ENCODE measurements at regions not wholly inside any gene's neighbourhood (a gene's known extent, or its start where the extent isn't known, plus 50 kb on each side); places are given as distances from the start of the nearest gene placed in this dataset.

DNA sequence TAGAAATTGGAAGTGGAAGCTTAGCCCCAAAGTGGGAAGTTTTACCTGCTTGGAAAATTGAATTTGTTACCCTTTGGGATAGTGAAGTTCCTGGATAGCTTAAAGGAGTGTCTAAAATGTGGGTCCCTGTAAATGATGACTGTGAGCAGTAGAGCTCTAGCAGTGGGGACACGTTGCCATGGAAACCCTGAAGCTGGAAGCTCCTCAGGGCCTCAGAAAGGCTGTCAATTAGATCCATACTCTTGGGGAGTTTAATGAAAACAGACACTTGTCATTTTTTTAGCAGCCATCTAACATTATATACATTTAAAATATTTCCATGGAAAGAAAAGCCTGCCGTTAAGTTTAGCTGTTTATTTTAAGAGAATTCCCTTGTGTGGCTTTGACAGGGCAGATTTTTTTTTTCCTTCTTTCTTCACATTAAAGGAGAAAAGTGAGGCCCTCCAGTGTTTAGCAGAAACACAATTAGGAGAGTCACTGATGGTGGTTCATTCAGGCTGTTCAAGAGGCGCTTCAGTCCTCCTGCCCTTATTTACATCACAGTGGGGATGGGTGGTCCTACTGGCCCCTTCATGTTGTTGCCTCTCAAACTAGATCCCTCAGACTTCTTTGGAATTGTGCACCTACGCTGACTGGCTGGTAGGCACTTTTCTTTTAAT lies 518.4 kb downstream of the CCSER2 start:
- no peaks in the 10 kb centered on the region for H3K9me3 ChIP-seq
- no peak overlapping the region for H3K4me3 ChIP-seq
- 65% methylated on average over 4 of the region's 4 CpGs for WGBS
- H3K36me3 ChIP-seq: no peaks in the 10 kb centered on the region
- TF ChIP-seq POLR2A (IDR thresholded peaks at IDR 0.05; ENCODE audit: low read depth) (no peak), EP300 (IDR thresholded peaks at IDR 0.05) (no peak), POLR2AphosphoS5 (IDR thresholded peaks at IDR 0.05) (no peak), CTCF (IDR thresholded peaks at IDR 0.05) (no peak)
- intact Hi-C loops (cut with DNase I): no loop called here
- no peak for DNase-seq (ENCODE audit: extremely low spot score)
- no peaks in the 10 kb centered on the region for H3K27me3 ChIP-seq
- no peak overlapping the region for H3K27ac ChIP-seq (replicated peaks in 1 of 4)
- H3K4me1 ChIP-seq: peaks cover 0 to 9% (median 0%) of the 10 kb centered on the region in 4 donors

GRCh38 chr10:84848967-84849366 lies 520.6 kb downstream of the CCSER2 start:
- H3K36me3 ChIP-seq: no peaks in the 10 kb centered on the region
- WGBS: 55% methylated on average over 2 of the region's 2 CpGs
- no peak overlapping the region for H3K4me3 ChIP-seq
- DNase-seq (ENCODE audit: extremely low spot score): no peak
- no peak overlapping the region for H3K27ac ChIP-seq (replicated peaks in 1 of 4)
- TF ChIP-seq POLR2A (IDR thresholded peaks at IDR 0.05; ENCODE audit: low read depth) (no peak), EP300 (IDR thresholded peaks at IDR 0.05) (no peak), POLR2AphosphoS5 (IDR thresholded peaks at IDR 0.05) (no peak), CTCF (IDR thresholded peaks at IDR 0.05) (no peak)
- H3K27me3 ChIP-seq: no peaks in the 10 kb centered on the region
- no peaks in the 10 kb centered on the region for H3K9me3 ChIP-seq
- H3K4me1 ChIP-seq: no peaks in the 10 kb centered on the region
- intact Hi-C loops (cut with DNase I): no loop called here

GRCh38 chr10:84850826-84851225 lies 522.4 kb downstream of the CCSER2 start:
- Histone ChIP-seq H3K27me3 (no peaks in the 10 kb centered on the region), H3K9me3 (no peaks in the 10 kb centered on the region), H3K36me3 (no peaks in the 10 kb centered on the region), H3K4me3 (no peak overlapping the region), H3K27ac (replicated peaks in 1 of 4) (no peak overlapping the region), H3K4me1 (no peaks in the 10 kb centered on the region)
- no peak for TF ChIP-seq POLR2A (IDR thresholded peaks at IDR 0.05; ENCODE audit: low read depth)
- no peak for DNase-seq (ENCODE audit: extremely low spot score)
- intact Hi-C loops (cut with DNase I): no loop called here
- 82% methylated on average over 6 of the region's 6 CpGs for WGBS

DNA sequence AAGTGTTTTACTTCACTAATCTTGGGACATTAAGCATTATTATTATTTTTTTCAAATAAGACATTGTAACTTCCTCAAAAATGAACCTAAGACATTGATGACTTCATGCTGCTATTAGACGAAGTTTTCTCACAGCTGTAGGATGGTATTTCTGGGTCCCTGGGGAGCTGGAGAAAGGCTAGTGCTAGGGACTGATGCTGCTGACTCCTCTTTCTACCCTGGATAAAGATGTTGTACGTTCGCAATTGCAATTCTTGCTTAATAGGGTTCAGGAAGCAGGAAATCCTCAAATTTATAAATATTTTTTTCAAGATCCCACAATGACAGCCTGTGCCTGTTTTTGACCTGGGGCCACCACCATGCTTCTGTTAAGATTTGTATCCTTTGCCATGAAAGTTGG lies 526.0 kb downstream of the CCSER2 start:
- no peaks in the 10 kb centered on the region for H3K4me1 ChIP-seq

GRCh38 chr10:84860855-84861254 lies 532.5 kb downstream of the CCSER2 start:
- no peaks in the 10 kb centered on the region for H3K9me3 ChIP-seq
- H3K27me3 ChIP-seq: no peaks in the 10 kb centered on the region
- TF ChIP-seq CTCF (IDR thresholded peaks at IDR 0.05) (no peak), POLR2AphosphoS5 (IDR thresholded peaks at IDR 0.05) (no peak), POLR2A (IDR thresholded peaks at IDR 0.05; ENCODE audit: low read depth) (no peak), EP300 (IDR thresholded peaks at IDR 0.05) (no peak)
- no peak overlapping the region for H3K4me3 ChIP-seq
- H3K27ac ChIP-seq (replicated peaks in 1 of 4): no peak overlapping the region
- 86% methylated on average over 4 of the region's 4 CpGs for WGBS
- H3K36me3 ChIP-seq: no peaks in the 10 kb centered on the region
- no peak for DNase-seq (ENCODE audit: extremely low spot score)
- no peaks in the 10 kb centered on the region for H3K4me1 ChIP-seq
- intact Hi-C loops (cut with DNase I): no loop called here

More for the DNA sequence above, 526.0 kb downstream of the CCSER2 start:
- TF ChIP-seq CTCF (IDR thresholded peaks at IDR 0.05) (no peak), POLR2A (IDR thresholded peaks at IDR 0.05; ENCODE audit: low read depth) (no peak), EP300 (IDR thresholded peaks at IDR 0.05) (no peak), POLR2AphosphoS5 (IDR thresholded peaks at IDR 0.05) (no peak)
- no peak overlapping the region for H3K27ac ChIP-seq (replicated peaks in 1 of 4)
- no peaks in the 10 kb centered on the region for H3K27me3 ChIP-seq
- WGBS: 49% methylated on average over 3 of the region's 3 CpGs
- intact Hi-C loops (cut with DNase I): no loop called here
- H3K4me3 ChIP-seq: no peak overlapping the region
- H3K36me3 ChIP-seq: no peaks in the 10 kb centered on the region
- H3K9me3 ChIP-seq: no peaks in the 10 kb centered on the region
- no peak for DNase-seq (ENCODE audit: extremely low spot score)
